H1 (cell line): ENCODE measurements at regions not wholly inside any gene's neighbourhood (a gene's known extent, or its start where the extent isn't known, plus 50 kb on each side); places are given as distances from the start of the nearest gene placed in this dataset.

Experiments
- CTCF ChIA-PET: fragments of 300-600 bp; sonication (Branson Sonifier 250); formaldehyde crosslinking; loops from one replicate; lab custom pipeline; 2021; ENCODE audit not compliant: partially characterized antibody; lab: Charles Lee
- POLR2A ChIA-PET: fragments of 300-600 bp; sonication (Branson Sonifier 250); formaldehyde crosslinking; loops from one replicate; lab custom pipeline; 2021; ENCODE audit warnings: inconsistent platforms; ENCODE audit not compliant: partially characterized antibody; lab: Charles Lee
- DNase-seq, 2 experiments: peaks; one replicate each; pipeline versions ENCODE4 v3.0.0 to v3.0.0-alpha.2; 2010 to 2022; ENCODE audit warnings: low spot score in 2 of 2, low read depth in 1 of 2, mixed read lengths in 1 of 2
- FAIRE-seq: peaks from 2 replicates; lab custom pipeline; 2011; peaks lifted over from hg19 to GRCh38; lab: Jason Lieb, UNC
- H2AFZ ChIP-seq: 2 replicates; pipeline ENCODE4 v1.8.1; 2012; ENCODE audit warnings: low read length, inconsistent platforms
- H2AK5ac ChIP-seq: 2 replicates; pipeline ENCODE4 v1.6.1; 2013; ENCODE audit warnings: low read depth, low read length
- H2BK120ac ChIP-seq: replicated peaks from 2 replicates; pipeline ENCODE3; 2013; ENCODE audit warnings: low read depth, low read length, inconsistent platforms
- H2BK12ac ChIP-seq: 2 replicates; pipeline ENCODE4 v1.6.1; 2013; ENCODE audit warnings: low read depth, low read length
- H2BK15ac ChIP-seq: 2 replicates; pipeline ENCODE4 v1.6.1; 2013; ENCODE audit warnings: low read length
- H2BK20ac ChIP-seq: 2 replicates; pipeline ENCODE4 v1.6.1; 2013; ENCODE audit warnings: low read length
- H2BK5ac ChIP-seq: 2 replicates; pipeline ENCODE4 v1.6.1; 2013; ENCODE audit warnings: low read depth, low read length
- H3K14ac ChIP-seq: 2 replicates; pipeline ENCODE4 v1.6.1; 2013; ENCODE audit warnings: inconsistent platforms; ENCODE audit not compliant: insufficient read length
- H3K18ac ChIP-seq: 2 replicates; pipeline ENCODE4 v1.6.1; 2013; ENCODE audit warnings: low read length; ENCODE audit errors: extremely low read depth
- H3K23ac ChIP-seq: 2 replicates; pipeline ENCODE4 v1.6.1; 2013; ENCODE audit warnings: inconsistent platforms; ENCODE audit not compliant: insufficient read length
- H3K23me2 ChIP-seq: 2 replicates; pipeline ENCODE4 v1.6.1; 2013; ENCODE audit warnings: low read depth, low read length
- H3K27ac ChIP-seq: 2 replicates; pipeline ENCODE4 v1.6.1; 2011; ENCODE audit warnings: low read depth, low read length, inconsistent platforms
- H3K27me3 ChIP-seq, 4 experiments: replicated peaks in 1 of 4; 1 replicate in 1 of 4; 2 replicates in 3 of 4; pipeline versions ENCODE4 v1.6.1 to v1.8.1; 2011 to 2013; ENCODE audit warnings: low read length in 3 of 4, mild to moderate bottlenecking in 3 of 4, inconsistent platforms in 2 of 4, mixed read lengths in 2 of 4, moderate library complexity in 1 of 4; ENCODE audit not compliant: control insufficient read depth in 3 of 4, insufficient read depth in 3 of 4; ENCODE audit errors: extremely low read depth in 1 of 4
- H3K36me3 ChIP-seq, 4 experiments: 2 replicates each; pipeline versions ENCODE4 v1.6.1 to v1.8.1; 2011 to 2013; ENCODE audit warnings: mild to moderate bottlenecking in 4 of 4, low read length in 3 of 4, moderate library complexity in 2 of 4, control low read depth in 1 of 4, inconsistent platforms in 1 of 4; ENCODE audit not compliant: insufficient read depth in 4 of 4, control insufficient read depth in 2 of 4
- H3K4ac ChIP-seq: replicated peaks from 2 replicates; pipeline ENCODE3; 2013; ENCODE audit warnings: low read length, low read depth, mixed read lengths, inconsistent platforms; ENCODE audit not compliant: insufficient read length
- H3K4me1 ChIP-seq, 4 experiments: replicated peaks in 1 of 4; 1 replicate in 1 of 4; 2 replicates in 3 of 4; pipeline versions ENCODE4 v1.6.1 to v1.8.1; 2011 to 2013; ENCODE audit warnings: low read length in 3 of 4, inconsistent platforms in 2 of 4, mixed read lengths in 1 of 4; ENCODE audit not compliant: insufficient read depth in 4 of 4, control insufficient read depth in 3 of 4
- H3K4me2 ChIP-seq, 2 experiments: 2 replicates each; pipeline versions ENCODE4 v1.6.1 to v1.8.1; 2011 to 2013; ENCODE audit warnings: low read depth in 2 of 2, low read length in 2 of 2, control low read depth in 1 of 2, inconsistent platforms in 1 of 2, mild to moderate bottlenecking in 1 of 2; ENCODE audit not compliant: insufficient read depth in 1 of 2
- H3K4me3 ChIP-seq, 4 experiments: fragments of 200-600, 300-600 bp in 1 of 4; sonication (generic), shearing (Covaris generic), sonication (Bioruptor Twin) in 1 of 4; 2 replicates each; pipeline versions ENCODE4 v1.5.1 to v1.8.1; 2011 to 2016; ENCODE audit warnings: low read length in 4 of 4, low read depth in 3 of 4, control low read depth in 2 of 4, inconsistent platforms in 2 of 4, mild to moderate bottlenecking in 2 of 4, mixed read lengths in 1 of 4, moderate library complexity in 1 of 4; ENCODE audit not compliant: insufficient read depth in 2 of 4; ENCODE audit errors: extremely low read depth in 1 of 4
- H3K56ac ChIP-seq: replicated peaks from 2 replicates; pipeline ENCODE3; 2013; ENCODE audit warnings: low read depth, mild to moderate bottlenecking, mixed read lengths, low read length, inconsistent platforms; ENCODE audit not compliant: insufficient read length
- H3K79me1 ChIP-seq: 2 replicates; pipeline ENCODE4 v1.6.1; 2013; ENCODE audit warnings: low read depth, low read length, control low read depth
- H3K79me2 ChIP-seq, 2 experiments: 2 replicates each; pipeline versions ENCODE4 v1.6.1 to v1.8.1; 2012 to 2013; ENCODE audit warnings: low read length in 2 of 2, mild to moderate bottlenecking in 2 of 2, inconsistent platforms in 1 of 2; ENCODE audit not compliant: insufficient read depth in 2 of 2, control insufficient read depth in 1 of 2
- H3K9ac ChIP-seq, 4 experiments: replicated peaks in 1 of 4; 1 replicate in 1 of 4; 2 replicates in 3 of 4; pipeline versions ENCODE4 v1.6.1 to v1.8.1; 2011 to 2013; ENCODE audit warnings: low read depth in 3 of 4, low read length in 3 of 4, control low read depth in 2 of 4, mild to moderate bottlenecking in 2 of 4, moderate library complexity in 2 of 4, inconsistent platforms in 1 of 4; ENCODE audit errors: extremely low read depth in 1 of 4
- H3K9me3 ChIP-seq, 2 experiments: 2 replicates each; pipeline versions ENCODE4 v1.6.1 to v1.8.1; 2012 to 2013; ENCODE audit warnings: mild to moderate bottlenecking in 2 of 2, moderate library complexity in 2 of 2, control low read depth in 1 of 2, inconsistent platforms in 1 of 2, low read depth in 1 of 2, low read length in 1 of 2, mixed read lengths in 1 of 2; ENCODE audit not compliant: insufficient read depth in 2 of 2
- H4K20me1 ChIP-seq, 2 experiments: replicated peaks in 1 of 2; 2 replicates each; pipeline versions ENCODE3 to v1.8.1; 2011 to 2013; ENCODE audit warnings: inconsistent platforms in 2 of 2, low read length in 2 of 2, mild to moderate bottlenecking in 1 of 2; ENCODE audit not compliant: insufficient read depth in 2 of 2, control insufficient read depth in 1 of 2
- H4K5ac ChIP-seq: 2 replicates; pipeline ENCODE4 v1.6.1; 2013; ENCODE audit warnings: low read length, low read depth, mixed read lengths, inconsistent platforms; ENCODE audit not compliant: insufficient read length
- H4K8ac ChIP-seq: 2 replicates; pipeline ENCODE4 v1.8.0; 2013; ENCODE audit warnings: mild to moderate bottlenecking, moderate library complexity, low read length, inconsistent platforms; ENCODE audit not compliant: insufficient read depth; ENCODE audit errors: extremely low read depth
- H4K91ac ChIP-seq: replicated peaks from 2 replicates; pipeline ENCODE3; 2013; ENCODE audit warnings: low read length, mixed read lengths, inconsistent platforms; ENCODE audit not compliant: insufficient read length
- EP300 ChIP-seq, 2 experiments: IDR thresholded peaks; 1 replicate in 1 of 2; 2 replicates in 1 of 2; pipeline ENCODE4 v1.6.1; 2011 to 2012; ENCODE audit warnings: low read depth in 2 of 2, low read length in 2 of 2, mild to moderate bottlenecking in 2 of 2, borderline replicate concordance in 1 of 2, inconsistent platforms in 1 of 2, moderate library complexity in 1 of 2
- GTF2F1 ChIP-seq: IDR thresholded peaks from 2 replicates; pipeline ENCODE4 v1.6.1; 2012; ENCODE audit warnings: low read depth, low read length, improper control_type of control experiment, borderline replicate concordance
- HDAC6 ChIP-seq: IDR thresholded peaks from one replicate; pipeline ENCODE4 v1.7.1; 2012; ENCODE audit warnings: low read depth, mild to moderate bottlenecking, inconsistent platforms, low read length, moderate library complexity
- JUND ChIP-seq: IDR thresholded peaks from 2 replicates; pipeline ENCODE4 v1.6.1; 2011; ENCODE audit warnings: mild to moderate bottlenecking, improper control_type of control experiment, low read length
- MAFK ChIP-seq: IDR thresholded peaks from 2 replicates; pipeline ENCODE4 v1.6.1; 2012; ENCODE audit warnings: low read depth, mild to moderate bottlenecking, improper control_type of control experiment, low read length
- RBBP5 ChIP-seq: IDR thresholded peaks from 2 replicates; pipeline ENCODE4 v1.7.1; 2012; ENCODE audit warnings: low read depth, mild to moderate bottlenecking, inconsistent platforms, low read length, moderate library complexity, borderline replicate concordance
- RNF2 ChIP-seq: fragments of 200-900, 300-1000 bp; sonication (generic); IDR thresholded peaks from 2 replicates; pipeline ENCODE4 v1.7.1; 2016; ENCODE audit warnings: borderline replicate concordance, low read depth, mild to moderate bottlenecking, antibody characterized with exemption, low read length; ENCODE audit not compliant: poor library complexity, severe bottlenecking; ENCODE audit errors: missing control alignments
- SRF ChIP-seq: IDR thresholded peaks from 2 replicates; pipeline ENCODE4 v1.6.1; 2011; ENCODE audit warnings: mild to moderate bottlenecking, low read depth, low read length, moderate library complexity
- TEAD4 ChIP-seq: IDR thresholded peaks from 2 replicates; pipeline ENCODE4 v1.6.1; 2012; ENCODE audit warnings: low read depth, low read length, inconsistent platforms, mixed read lengths
- WGBS, 2 experiments: shearing (Covaris generic) in 1 of 2; methylation state at CpG; one replicate each; pipeline versions ENCODE4 v1.1.6 to v1.1.7; 2013 to 2015; ENCODE audit warnings: low lambda C conversion rate in 2 of 2, mixed read lengths in 2 of 2, inconsistent platforms in 1 of 2, low coverage in 1 of 2, missing lambda C conversion rate in 1 of 2; ENCODE audit not compliant: insufficient replicate concordance in 2 of 2, insufficient coverage in 1 of 2, insufficient read length in 1 of 2; ENCODE audit errors: extremely low coverage in 1 of 2, missing lambda C conversion rate in 1 of 2; 5-methylcytosine and 5-hydroxymethylcytosine counted together
- TF ChIP-seq, protein P1 (sequence below): IDR thresholded peaks from 2 replicates; pipeline ENCODE4 v1.6.1; 2012; ENCODE audit warnings: inconsistent platforms

DNA sequence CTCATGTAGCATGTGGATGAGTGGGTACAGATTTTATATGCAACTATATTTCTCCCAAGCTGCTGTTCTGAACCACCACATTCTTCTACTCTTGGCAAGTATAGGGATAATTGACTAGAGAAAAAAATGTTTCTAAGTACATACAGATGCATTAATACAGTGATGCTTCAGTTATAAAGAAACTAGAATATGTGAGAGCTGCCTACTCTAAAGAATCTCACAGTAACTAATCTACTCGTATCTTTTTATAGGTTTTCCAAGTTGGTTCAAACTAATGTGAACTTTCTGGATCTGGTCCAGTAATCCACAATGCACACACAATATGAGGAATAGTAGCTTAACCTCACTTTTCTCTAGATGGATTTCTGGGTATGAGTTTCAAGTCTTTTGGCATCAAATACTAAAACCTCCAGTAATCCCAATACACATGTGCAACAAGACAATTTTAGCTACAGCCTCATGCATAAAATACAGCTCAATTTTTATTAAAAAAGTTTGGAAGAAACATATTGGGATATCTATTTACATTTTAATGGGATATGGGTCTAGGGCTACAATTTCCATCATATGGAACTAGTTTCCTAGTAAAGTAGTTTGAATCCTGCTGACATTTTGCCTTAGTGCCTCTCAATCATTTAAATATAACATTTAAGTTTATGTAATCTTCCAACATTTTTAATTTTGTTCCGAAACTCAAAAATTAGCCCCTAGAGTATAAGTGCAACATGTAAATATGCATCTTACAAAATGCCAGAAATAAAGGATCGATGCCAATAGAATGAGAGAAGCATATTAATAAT is 2209.7 kb downstream of the LRRC4C start:
- TF ChIP-seq HDAC6 = no peak
- TF ChIP-seq, protein P1, sequence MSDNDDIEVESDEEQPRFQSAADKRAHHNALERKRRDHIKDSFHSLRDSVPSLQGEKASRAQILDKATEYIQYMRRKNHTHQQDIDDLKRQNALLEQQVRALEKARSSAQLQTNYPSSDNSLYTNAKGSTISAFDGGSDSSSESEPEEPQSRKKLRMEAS = no peak
- no peak for TF ChIP-seq SRF
- TF ChIP-seq RNF2 = no peak
- no peak for TF ChIP-seq MAFK
- TF ChIP-seq TEAD4 = no peak
- no peak for TF ChIP-seq EP300 (IDR thresholded peaks at IDR 0.05; ENCODE audit: borderline replicate concordance in 1 of 2, low read depth in 2 of 2, low read length in 2 of 2)
- TF ChIP-seq JUND = no peak
- TF ChIP-seq GTF2F1 = no peak
- TF ChIP-seq RBBP5 = no peak
- CTCF ChIA-PET = no interaction called here
- no peak overlapping the region for H3K9ac ChIP-seq
- no peak overlapping the region for H2AFZ ChIP-seq
- no peak overlapping the region for H2BK20ac ChIP-seq
- no peak overlapping the region for H2BK120ac ChIP-seq
- POLR2A ChIA-PET = no interaction called here
- no peak overlapping the region for H3K4me3 ChIP-seq
- H3K18ac ChIP-seq = no peak overlapping the region
- no peaks in the 10 kb centered on the region for H3K79me2 ChIP-seq
- no peaks in the 10 kb centered on the region for H3K4me1 ChIP-seq
- 93% methylated on average over 3 of the region's 3 CpGs; no CpG with 5 or more reads in 1 of the 2 experiments for WGBS, 2 experiments
- no peak overlapping the region for H3K4me2 ChIP-seq
- H3K79me1 ChIP-seq = no peaks in the 10 kb centered on the region
- no peak overlapping the region for H3K4ac ChIP-seq
- H2BK15ac ChIP-seq = no peak overlapping the region
- H3K9me3 ChIP-seq = peaks cover 0 to 5% of the 10 kb centered on the region in 2 experiments; a peak in 1 of 4 replicates
- no peak overlapping the region for H4K5ac ChIP-seq
- H4K91ac ChIP-seq = no peak overlapping the region
- no peaks in the 10 kb centered on the region for H3K23me2 ChIP-seq
- H3K14ac ChIP-seq = no peak overlapping the region
- no peaks in the 10 kb centered on the region for H3K36me3 ChIP-seq
- FAIRE-seq (no peak), DNase-seq (no peak)
- H3K27ac ChIP-seq = no peak overlapping the region
- H3K23ac ChIP-seq = no peak overlapping the region
- H3K27me3 ChIP-seq = no peaks in the 10 kb centered on the region
- no peak overlapping the region for H3K56ac ChIP-seq
- no peak overlapping the region for H4K8ac ChIP-seq
- no peaks in the 10 kb centered on the region for H4K20me1 ChIP-seq
- no peak overlapping the region for H2BK12ac ChIP-seq
- H2AK5ac ChIP-seq = no peak overlapping the region
- H2BK5ac ChIP-seq = no peak overlapping the region
